Parathyroid adenoma (tissue), 2 donors: ENCODE measurements at regions not wholly inside any gene's neighbourhood (a gene's known extent, or its start where the extent isn't known, plus 50 kb on each side); places are given as distances from the start of the nearest gene placed in this dataset.

Experiments
- H2AFZ ChIP-seq: fragments of 300-600 bp; sonication (generic); one replicate; pipeline ENCODE4 v1.7.0; 2017; ENCODE audit warnings: antibody characterized with exemption, mild to moderate bottlenecking
- H3K27ac ChIP-seq: fragments of 300-600 bp; sonication (generic); one replicate; pipeline ENCODE4 v1.7.0; 2017
- H3K27me3 ChIP-seq: fragments of 300-600 bp; sonication (generic); one replicate; pipeline ENCODE4 v1.7.0; 2017; ENCODE audit warnings: low read length; ENCODE audit not compliant: control insufficient read depth, insufficient read depth
- H3K36me3 ChIP-seq: fragments of 300-600 bp; sonication (generic); one replicate; pipeline ENCODE4 v1.7.0; 2017; ENCODE audit warnings: low read length; ENCODE audit not compliant: control insufficient read depth, insufficient read depth
- H3K4me1 ChIP-seq: fragments of 300-600 bp; sonication (generic); one replicate; pipeline ENCODE4 v1.7.0; 2017; ENCODE audit warnings: control low read depth
- H3K4me2 ChIP-seq: fragments of 300-600 bp; sonication (generic); one replicate; pipeline ENCODE4 v1.7.0; 2017; ENCODE audit warnings: low read length
- H3K4me3 ChIP-seq: fragments of 300-600 bp; sonication (generic); one replicate; pipeline ENCODE4 v1.7.0; 2017; ENCODE audit warnings: low read depth, low read length
- H3K79me2 ChIP-seq: fragments of 300-600 bp; sonication (generic); one replicate; pipeline ENCODE4 v1.7.0; 2017; ENCODE audit warnings: control low read depth
- H3K9ac ChIP-seq: fragments of 300-600 bp; sonication (generic); one replicate; pipeline ENCODE4 v1.7.0; 2017; ENCODE audit warnings: mild to moderate bottlenecking
- H3K9me3 ChIP-seq: fragments of 300-600 bp; sonication (generic); one replicate; pipeline ENCODE4 v1.7.0; 2017; ENCODE audit warnings: low read length; ENCODE audit not compliant: control insufficient read depth
- TF ChIP-seq, protein P1 (sequence below): fragments of 300-600 bp; sonication (generic); IDR thresholded peaks from one replicate; pipeline ENCODE4 v1.7.0; 2017; ENCODE audit warnings: antibody characterized with exemption, mild to moderate bottlenecking
- donor health status: primary hyperparathyroidism.

DNA sequence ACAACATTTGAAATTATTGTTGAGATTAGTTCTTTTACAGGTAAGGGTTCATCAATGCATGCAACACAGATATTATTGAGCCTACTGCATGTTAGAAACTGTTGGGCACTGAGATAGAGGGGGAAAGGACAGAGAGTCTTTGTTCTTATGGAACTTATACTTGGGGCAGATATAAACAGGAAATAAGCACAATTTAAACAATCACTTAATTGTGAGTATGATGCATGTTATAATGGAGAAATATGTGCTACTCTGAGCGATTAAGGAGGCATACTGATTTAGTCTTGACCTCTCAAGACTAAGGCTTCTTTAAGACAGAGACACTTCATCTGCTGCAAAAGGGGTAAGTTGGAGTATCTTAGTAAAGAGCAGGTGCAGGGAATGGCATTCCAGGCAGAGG, 593.3 kb downstream of the CCSER2 start:
- TF ChIP-seq, protein P1, sequence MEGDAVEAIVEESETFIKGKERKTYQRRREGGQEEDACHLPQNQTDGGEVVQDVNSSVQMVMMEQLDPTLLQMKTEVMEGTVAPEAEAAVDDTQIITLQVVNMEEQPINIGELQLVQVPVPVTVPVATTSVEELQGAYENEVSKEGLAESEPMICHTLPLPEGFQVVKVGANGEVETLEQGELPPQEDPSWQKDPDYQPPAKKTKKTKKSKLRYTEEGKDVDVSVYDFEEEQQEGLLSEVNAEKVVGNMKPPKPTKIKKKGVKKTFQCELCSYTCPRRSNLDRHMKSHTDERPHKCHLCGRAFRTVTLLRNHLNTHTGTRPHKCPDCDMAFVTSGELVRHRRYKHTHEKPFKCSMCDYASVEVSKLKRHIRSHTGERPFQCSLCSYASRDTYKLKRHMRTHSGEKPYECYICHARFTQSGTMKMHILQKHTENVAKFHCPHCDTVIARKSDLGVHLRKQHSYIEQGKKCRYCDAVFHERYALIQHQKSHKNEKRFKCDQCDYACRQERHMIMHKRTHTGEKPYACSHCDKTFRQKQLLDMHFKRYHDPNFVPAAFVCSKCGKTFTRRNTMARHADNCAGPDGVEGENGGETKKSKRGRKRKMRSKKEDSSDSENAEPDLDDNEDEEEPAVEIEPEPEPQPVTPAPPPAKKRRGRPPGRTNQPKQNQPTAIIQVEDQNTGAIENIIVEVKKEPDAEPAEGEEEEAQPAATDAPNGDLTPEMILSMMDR: no peak
- H3K27ac ChIP-seq: no peak overlapping the region
- H3K36me3 ChIP-seq: no peaks in the 10 kb centered on the region
- H3K27me3 ChIP-seq: no peaks in the 10 kb centered on the region
- no peak overlapping the region for H3K4me3 ChIP-seq
- H3K4me1 ChIP-seq: no peaks in the 10 kb centered on the region
- H3K9me3 ChIP-seq: no peaks in the 10 kb centered on the region
- H2AFZ ChIP-seq: no peak overlapping the region
- no peaks in the 10 kb centered on the region for H3K79me2 ChIP-seq
- no peak overlapping the region for H3K4me2 ChIP-seq
- H3K9ac ChIP-seq: no peak overlapping the region

GRCh38 chr10:84924131-84924530, 595.7 kb downstream of the CCSER2 start:
- H3K36me3 ChIP-seq: no peaks in the 10 kb centered on the region
- no peaks in the 10 kb centered on the region for H3K27me3 ChIP-seq
- no peak overlapping the region for H2AFZ ChIP-seq
- no peaks in the 10 kb centered on the region for H3K79me2 ChIP-seq
- H3K27ac ChIP-seq: no peak overlapping the region
- H3K9me3 ChIP-seq: no peaks in the 10 kb centered on the region
- H3K4me2 ChIP-seq: no peak overlapping the region
- H3K9ac ChIP-seq: no peak overlapping the region
- H3K4me1 ChIP-seq: no peaks in the 10 kb centered on the region
- TF ChIP-seq, protein P1: no peak
- H3K4me3 ChIP-seq: no peak overlapping the region

DNA sequence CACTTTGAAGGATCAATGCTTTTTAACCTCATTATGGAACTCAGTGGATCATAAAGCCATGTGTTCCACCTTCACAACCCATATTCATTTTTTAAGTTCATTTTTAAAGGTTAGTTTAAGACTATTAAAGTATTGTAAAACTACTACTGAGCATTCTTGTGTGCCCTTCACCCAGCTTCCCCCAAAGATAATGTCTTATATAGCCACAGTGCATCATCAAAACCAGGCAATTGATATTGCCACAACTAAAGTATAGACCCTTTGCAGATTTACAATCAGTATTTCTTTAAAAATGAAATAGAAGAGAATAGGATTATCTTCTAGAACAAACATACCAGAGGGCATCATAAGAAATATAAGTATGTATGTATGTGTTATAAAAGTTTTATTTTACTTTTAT, 597.1 kb downstream of the CCSER2 start:
- no peak overlapping the region for H3K4me2 ChIP-seq
- H3K9me3 ChIP-seq: no peaks in the 10 kb centered on the region
- H3K4me1 ChIP-seq: no peaks in the 10 kb centered on the region
- H3K4me3 ChIP-seq: no peak overlapping the region
- no peaks in the 10 kb centered on the region for H3K36me3 ChIP-seq
- H3K27me3 ChIP-seq: no peaks in the 10 kb centered on the region
- no peak overlapping the region for H3K9ac ChIP-seq
- no peak overlapping the region for H2AFZ ChIP-seq
- no peaks in the 10 kb centered on the region for H3K79me2 ChIP-seq
- H3K27ac ChIP-seq: no peak overlapping the region
- TF ChIP-seq, protein P1: no peak

DNA sequence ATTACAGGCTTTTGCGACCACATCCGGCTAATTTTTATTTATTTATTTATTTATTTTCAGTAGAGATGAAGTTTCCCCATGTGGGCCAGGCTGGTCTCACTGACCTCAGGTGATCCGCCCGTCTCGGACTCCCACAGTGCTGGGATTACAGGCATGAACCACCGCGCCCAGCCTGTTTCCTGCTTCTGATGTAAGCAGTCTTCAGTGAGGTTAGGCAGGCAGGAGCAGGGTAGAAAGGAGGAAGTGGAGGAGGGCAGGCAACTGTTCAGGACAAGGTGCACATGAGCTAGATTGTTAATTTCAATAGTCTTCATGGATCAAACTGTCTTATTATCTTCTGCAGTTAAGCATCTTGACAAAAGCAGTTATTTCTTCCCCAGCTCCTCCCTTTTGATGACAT, 605.0 kb downstream of the CCSER2 start:
- H3K9me3 ChIP-seq: no peaks in the 10 kb centered on the region
- no peaks in the 10 kb centered on the region for H3K27me3 ChIP-seq
- H2AFZ ChIP-seq: no peak overlapping the region
- H3K4me2 ChIP-seq: no peak overlapping the region
- no peaks in the 10 kb centered on the region for H3K36me3 ChIP-seq
- no peaks in the 10 kb centered on the region for H3K79me2 ChIP-seq
- H3K9ac ChIP-seq: no peak overlapping the region
- no peak overlapping the region for H3K27ac ChIP-seq
- no peak overlapping the region for H3K4me3 ChIP-seq
- TF ChIP-seq, protein P1: no peak
- H3K4me1 ChIP-seq: no peaks in the 10 kb centered on the region

- Histone ChIP-seq H3K79me2 (no peaks in the 10 kb centered on the region), H3K4me2 (no peak overlapping the region), H3K9me3 (no peaks in the 10 kb centered on the region), H3K27me3 (no peaks in the 10 kb centered on the region), H3K4me1 (no peaks in the 10 kb centered on the region), H3K4me3 (no peak overlapping the region), H3K27ac (no peak overlapping the region), H3K36me3 (no peaks in the 10 kb centered on the region), H2AFZ (no peak overlapping the region), H3K9ac (no peak overlapping the region)
- TF ChIP-seq, protein P1: no peak
Measured at GRCh38 chr10:84935772-84936171, 607.4 kb downstream of the CCSER2 start.
